SK-N-MC (cell line): ENCODE measurements at regions not wholly inside any gene's neighbourhood (a gene's known extent, or its start where the extent isn't known, plus 50 kb on each side); places are given as distances from the start of the nearest gene placed in this dataset.
"Not testable (repeated sequence)": the region's sequence is repeated elsewhere in the genome, so short reads cannot be mapped to it uniquely, and the experiment has no call there.

ENCODE experiments used
- DNase-seq: peaks from one replicate; pipeline ENCODE4 v3.0.0-alpha.2; 2011; ENCODE audit warnings: low read depth, low spot score
- H3K27ac ChIP-seq: fragments of 200-600 bp; sonication (generic); 2 replicates; pipeline ENCODE4 v1.5.1; 2016; ENCODE audit warnings: mixed run types
- H3K36me3 ChIP-seq: fragments of 200-600 bp; sonication (generic); 2 replicates; pipeline ENCODE4 v1.6.1; 2017; ENCODE audit warnings: antibody characterized with exemption, low read length, mixed read lengths; ENCODE audit not compliant: insufficient read depth
- H3K4me3 ChIP-seq: fragments of 200-600 bp; sonication (generic); 2 replicates; pipeline ENCODE4 v1.5.1; 2016
- H3K9ac ChIP-seq: fragments of 200-600 bp; sonication (generic); 2 replicates; pipeline ENCODE4 v1.8.0; 2017; ENCODE audit warnings: mixed run types, mixed read lengths; ENCODE audit not compliant: insufficient read length
- H3K9me3 ChIP-seq: fragments of 200-600 bp; sonication (generic); 2 replicates; pipeline ENCODE4 v1.6.1; 2017; ENCODE audit warnings: low read depth, mild to moderate bottlenecking, antibody characterized with exemption, low read length, moderate library complexity, mixed read lengths
- EZH2 ChIP-seq: fragments of 200-600 bp; sonication (generic); IDR thresholded peaks from one replicate; pipeline ENCODE4 v1.6.1; 2017; ENCODE audit warnings: antibody characterized with exemption
- FOXP2 ChIP-seq: optimal IDR thresholded peaks from 2 replicates; pipeline ENCODE3; 2011; ENCODE audit warnings: mild to moderate bottlenecking, moderate library complexity; ENCODE audit not compliant: insufficient read depth; ENCODE audit errors: extremely low read length, control extremely low read depth
- POLR2AphosphoS5 ChIP-seq: IDR thresholded peaks from 2 replicates; pipeline ENCODE4 v1.6.1; 2012; ENCODE audit warnings: mild to moderate bottlenecking, low read depth, low read length, borderline replicate concordance

DNA sequence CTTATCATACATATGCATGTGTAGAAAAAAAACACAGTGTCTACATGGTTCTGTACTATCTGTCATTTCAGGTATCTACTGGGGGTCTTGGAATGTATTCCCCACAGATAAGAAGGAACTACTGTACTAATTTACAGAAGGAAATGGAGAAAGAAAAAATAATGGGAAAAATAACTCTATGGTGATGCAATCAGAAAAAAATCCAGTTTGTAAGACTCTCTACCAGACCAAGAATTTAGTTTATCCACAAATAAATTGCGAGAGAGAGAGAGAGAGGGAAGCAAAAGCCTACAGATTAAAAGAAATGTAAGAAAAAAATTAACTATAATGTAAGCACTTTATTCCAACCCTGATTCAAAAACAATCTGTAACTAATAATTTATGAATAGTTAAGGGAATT, 708.6 kb upstream of the ZNF608 start:
- no peaks in the 10 kb centered on the region for H3K9me3 ChIP-seq
- H3K27ac ChIP-seq: no peak overlapping the region
- no peaks in the 10 kb centered on the region for H3K36me3 ChIP-seq
- TF ChIP-seq POLR2AphosphoS5: no peak
- no peak for TF ChIP-seq FOXP2
- H3K9ac ChIP-seq: no peak overlapping the region
- no peak overlapping the region for H3K4me3 ChIP-seq
- DNase-seq: no peak

DNA sequence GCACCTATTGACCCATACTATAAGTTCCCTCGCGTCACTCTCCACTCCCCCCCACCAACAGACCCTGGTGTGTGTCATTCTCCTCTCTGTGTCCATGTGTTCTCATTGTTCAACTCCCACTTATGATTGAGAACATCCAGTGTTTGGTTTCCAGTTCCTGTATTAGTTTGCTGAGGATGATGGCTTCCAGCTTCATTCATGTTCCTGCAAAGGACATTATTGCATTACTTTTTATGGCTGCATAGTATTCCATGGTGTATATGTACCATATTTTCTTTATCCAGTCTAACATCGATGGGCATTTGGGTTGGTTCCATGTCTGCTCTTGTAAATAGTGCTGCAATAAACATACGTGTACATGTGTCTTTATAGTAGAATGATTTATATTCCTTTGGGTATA, 709.6 kb upstream of the ZNF608 start:
- H3K4me3 ChIP-seq, DNase-seq, H3K9ac ChIP-seq, H3K9me3 ChIP-seq, H3K36me3 ChIP-seq, H3K27ac ChIP-seq: not testable (repeated sequence)

DNA sequence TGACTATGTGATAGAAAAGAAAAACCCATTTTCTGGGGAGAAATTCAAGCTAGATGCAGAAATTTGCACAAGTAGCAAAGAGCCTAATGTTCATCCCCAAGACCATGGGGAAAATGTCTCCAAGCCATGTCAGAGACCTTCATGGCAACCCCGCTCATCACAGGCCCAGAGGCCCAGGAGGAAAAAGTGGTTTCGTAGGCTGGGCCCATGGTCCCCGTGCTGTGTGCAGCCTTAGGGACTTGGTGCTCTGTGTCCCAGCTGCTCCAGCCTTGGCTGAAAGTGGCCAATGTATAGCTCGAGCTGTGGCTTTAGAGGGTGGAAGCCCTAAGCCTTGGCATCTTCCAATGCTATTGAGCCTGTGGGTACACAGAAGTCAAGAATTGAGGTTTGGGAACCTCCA, 711.2 kb upstream of the ZNF608 start:
- Histone ChIP-seq H3K36me3 (no peaks in the 10 kb centered on the region), H3K4me3 (no peak overlapping the region), H3K9ac (no peak overlapping the region), H3K27ac (no peak overlapping the region), H3K9me3 (no peaks in the 10 kb centered on the region)
- no peak for DNase-seq
- TF ChIP-seq FOXP2: no peak
- TF ChIP-seq EZH2: no peak
- TF ChIP-seq POLR2AphosphoS5: no peak

- DNase-seq, H3K4me3 ChIP-seq, H3K27ac ChIP-seq, H3K9me3 ChIP-seq, H3K36me3 ChIP-seq, H3K9ac ChIP-seq: not testable (repeated sequence)
Measured at GRCh38 chr5:125458949-125459348, 712.5 kb upstream of the ZNF608 start.

GRCh38 chr5:125461641-125462072, 715.2 kb upstream of the ZNF608 start:
- Histone ChIP-seq H3K9me3 (no peaks in the 10 kb centered on the region), H3K27ac (no peak overlapping the region), H3K36me3 (no peaks in the 10 kb centered on the region), H3K4me3 (no peak overlapping the region), H3K9ac (no peak overlapping the region)
- no peak for DNase-seq
- TF ChIP-seq POLR2AphosphoS5 (no peak), FOXP2 (no peak), EZH2 (no peak)

DNA sequence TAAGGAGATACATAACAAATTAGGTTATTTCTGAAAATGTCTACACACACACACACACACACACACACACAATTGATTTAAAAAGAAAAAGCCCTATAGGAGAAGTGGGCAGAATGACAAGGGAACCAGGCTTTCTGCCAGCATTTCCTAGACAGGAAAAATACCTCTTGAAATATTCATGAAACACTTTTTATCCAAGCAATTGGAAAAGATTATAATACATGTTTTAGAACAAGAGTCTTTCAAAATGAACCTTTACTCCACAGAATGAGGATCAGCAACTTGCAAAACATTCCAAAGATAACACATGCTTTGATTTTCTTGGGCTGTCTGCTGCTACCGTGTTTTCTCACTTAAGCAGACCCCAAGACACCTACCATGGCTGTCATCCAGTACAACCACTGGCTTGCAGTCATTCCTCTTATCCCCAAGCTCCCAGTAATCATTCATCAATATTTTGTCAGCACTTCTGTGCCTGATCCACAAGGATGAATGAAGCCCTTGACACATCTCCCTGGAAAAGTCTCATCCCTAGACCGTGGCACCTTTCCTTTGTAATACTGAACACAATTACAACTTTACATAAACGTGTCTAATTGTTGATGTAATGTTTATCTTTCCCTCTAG, 717.1 kb upstream of the ZNF608 start:
- no peak overlapping the region for H3K27ac ChIP-seq
- H3K9me3 ChIP-seq: no peaks in the 10 kb centered on the region
- DNase-seq: no peak
- no peak overlapping the region for H3K4me3 ChIP-seq
- H3K9ac ChIP-seq: no peak overlapping the region
- TF ChIP-seq FOXP2 (no peak), EZH2 (no peak), POLR2AphosphoS5 (no peak)
- no peaks in the 10 kb centered on the region for H3K36me3 ChIP-seq

- no peaks in the 10 kb centered on the region for H3K36me3 ChIP-seq
- no peak overlapping the region for H3K9ac ChIP-seq
- TF ChIP-seq FOXP2 (no peak), EZH2 (no peak), POLR2AphosphoS5 (no peak)
Measured at GRCh38 chr5:125464847-125465432, 718.5 kb upstream of the ZNF608 start.

DNA sequence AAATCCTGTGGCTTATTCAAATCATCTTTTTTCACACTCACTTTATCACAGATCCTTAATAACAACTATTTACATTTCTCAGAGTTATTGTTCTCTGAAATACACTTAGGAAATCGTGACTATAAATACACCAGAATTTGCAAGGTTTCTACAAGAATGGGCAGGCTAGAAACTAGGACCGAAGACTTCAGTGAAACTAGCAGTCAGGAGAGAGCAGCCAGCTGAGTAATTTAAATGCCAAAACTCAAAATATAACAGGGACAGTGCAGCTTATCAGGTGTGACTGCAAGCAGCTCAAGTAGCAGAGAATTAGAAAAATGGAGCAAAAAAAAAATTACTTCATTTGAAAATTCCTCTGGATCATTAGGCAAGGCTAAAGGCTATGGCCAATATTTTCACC, 719.3 kb upstream of the ZNF608 start:
- DNase-seq: no peak
- H3K9me3 ChIP-seq: no peaks in the 10 kb centered on the region
- no peak overlapping the region for H3K9ac ChIP-seq
- H3K27ac ChIP-seq: no peak overlapping the region
- TF ChIP-seq POLR2AphosphoS5: no peak
- no peak for TF ChIP-seq FOXP2
- TF ChIP-seq EZH2: no peak
- H3K36me3 ChIP-seq: no peaks in the 10 kb centered on the region
- no peak overlapping the region for H3K4me3 ChIP-seq

More at GRCh38 chr5:125464847-125465432, 718.5 kb upstream of the ZNF608 start:
- H3K9me3 ChIP-seq: no peaks in the 10 kb centered on the region
- no peak overlapping the region for H3K27ac ChIP-seq
- H3K4me3 ChIP-seq: no peak overlapping the region
- no peak for DNase-seq

DNA sequence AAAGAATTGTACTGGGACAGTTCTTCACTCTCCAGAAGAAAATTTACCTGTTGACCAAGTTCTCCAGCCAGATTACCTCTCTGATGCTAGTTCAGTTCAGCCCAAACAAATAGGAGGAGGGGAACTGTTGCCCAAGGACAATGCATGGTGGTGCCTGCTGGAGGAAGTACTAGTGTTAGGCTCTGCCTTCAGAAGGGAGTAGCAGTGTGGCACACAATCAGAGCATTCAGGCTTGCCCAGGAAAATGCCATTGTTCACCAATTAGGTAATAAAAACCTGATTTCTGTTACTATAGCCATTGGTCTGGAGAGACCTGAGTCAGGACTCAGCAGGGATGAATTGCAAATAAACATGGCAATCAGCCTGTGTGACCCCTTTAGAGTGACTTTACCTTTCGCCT, 720.8 kb upstream of the ZNF608 start:
- TF ChIP-seq FOXP2 (no peak), EZH2 (no peak), POLR2AphosphoS5 (no peak)
- Histone ChIP-seq H3K4me3 (no peak overlapping the region), H3K27ac (no peak overlapping the region), H3K9ac (no peak overlapping the region), H3K9me3 (no peaks in the 10 kb centered on the region), H3K36me3 (no peaks in the 10 kb centered on the region)
- DNase-seq: no peak

- no peak overlapping the region for H3K4me3 ChIP-seq
- no peaks in the 10 kb centered on the region for H3K36me3 ChIP-seq
- no peak for TF ChIP-seq POLR2AphosphoS5
- no peak for TF ChIP-seq EZH2
- no peak for TF ChIP-seq FOXP2
- DNase-seq: no peak
- no peak overlapping the region for H3K9ac ChIP-seq
- no peak overlapping the region for H3K27ac ChIP-seq
- no peaks in the 10 kb centered on the region for H3K9me3 ChIP-seq
Measured at GRCh38 chr5:125470280-125470902, 724.0 kb upstream of the ZNF608 start.
